CD4-positive, alpha-beta T cell treated with Interleukin-21 for 1 hour (primary cell): ENCODE measurements at regions not wholly inside any gene's neighbourhood (a gene's known extent, or its start where the extent isn't known, plus 50 kb on each side); places are given as distances from the start of the nearest gene placed in this dataset.

Experiments
- DNase-seq: peaks from one replicate; pipeline ENCODE4 v3.0.0-alpha.2; 2020

DNA sequence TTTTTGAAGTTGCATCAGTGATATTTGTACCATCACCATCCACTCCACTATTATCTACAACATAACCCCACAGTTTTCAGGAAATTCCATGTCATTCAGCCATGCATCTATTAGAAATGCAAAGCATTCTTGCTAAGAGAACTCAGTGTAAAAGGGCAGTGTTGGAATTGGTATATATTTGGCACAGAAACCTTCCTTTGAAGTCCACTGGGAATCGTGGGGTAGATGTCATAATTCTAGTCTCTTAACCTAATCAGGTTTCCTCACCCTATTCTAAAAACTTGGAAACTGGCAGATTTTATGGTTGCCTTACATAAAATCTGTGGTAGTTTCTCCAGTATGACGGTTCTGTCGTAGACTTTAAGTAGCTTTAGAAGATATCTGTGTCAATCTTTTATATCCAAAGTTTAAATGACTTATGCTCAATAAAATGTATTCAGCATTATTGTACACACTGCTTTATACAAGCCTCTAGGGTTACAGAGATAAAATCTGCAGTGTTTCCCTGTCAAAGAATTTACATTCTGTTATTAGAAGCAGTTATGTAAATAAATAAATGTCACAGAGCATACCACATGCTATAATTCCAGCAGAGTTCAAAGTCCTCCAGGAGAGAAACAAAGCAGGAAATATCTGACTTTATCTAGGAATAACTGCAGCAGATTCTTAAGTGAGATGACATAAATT is 704.4 kb upstream of the CELF2 start:
- no peak for DNase-seq

- DNase-seq = no peak
These were observed 703.0 kb upstream of the CELF2 start for GRCh38 chr10:10314626-10315025.

- no peak for DNase-seq
These were observed 701.7 kb upstream of the CELF2 start for GRCh38 chr10:10315989-10316388.

DNA sequence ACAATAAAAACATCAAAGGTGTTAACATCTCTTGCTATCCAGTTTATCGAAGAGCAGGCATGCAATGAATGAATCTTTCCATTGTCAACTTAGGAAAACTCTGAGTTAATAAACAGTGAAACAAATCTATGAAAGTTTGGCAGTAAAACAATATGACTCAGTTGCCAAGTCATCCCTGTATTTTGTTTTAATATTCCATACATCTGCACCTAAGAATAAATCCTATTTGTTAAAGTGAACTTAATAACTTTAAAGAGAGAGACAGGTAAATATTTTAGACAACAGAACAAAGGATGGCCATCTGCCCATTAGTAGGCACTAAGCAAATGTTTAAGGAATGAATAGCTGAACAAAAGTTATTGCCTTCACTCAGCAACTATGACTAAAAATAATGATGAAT is 700.5 kb upstream of the CELF2 start:
- no peak for DNase-seq

GRCh38 chr10:10318856-10319255 is 698.8 kb upstream of the CELF2 start:
- DNase-seq = no peak

DNA sequence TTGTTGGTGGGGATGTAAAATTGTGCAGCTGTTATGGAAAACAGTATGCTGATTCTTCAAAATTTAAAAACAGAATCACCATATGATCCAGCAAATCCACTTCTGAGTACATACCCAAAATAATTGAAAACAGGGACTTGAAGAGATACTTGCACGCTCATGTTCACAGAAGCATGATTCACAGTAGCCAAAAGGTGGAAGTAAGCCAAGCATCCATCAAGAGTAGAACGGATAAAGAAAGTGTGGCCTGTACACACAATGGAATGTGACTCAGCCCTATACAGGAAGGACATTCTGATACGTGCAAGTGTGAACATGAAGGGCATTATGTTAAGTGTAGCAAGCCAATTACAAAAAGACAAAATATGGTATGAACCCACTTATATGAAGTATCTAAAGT is 696.7 kb upstream of the CELF2 start:
- no peak for DNase-seq

DNA sequence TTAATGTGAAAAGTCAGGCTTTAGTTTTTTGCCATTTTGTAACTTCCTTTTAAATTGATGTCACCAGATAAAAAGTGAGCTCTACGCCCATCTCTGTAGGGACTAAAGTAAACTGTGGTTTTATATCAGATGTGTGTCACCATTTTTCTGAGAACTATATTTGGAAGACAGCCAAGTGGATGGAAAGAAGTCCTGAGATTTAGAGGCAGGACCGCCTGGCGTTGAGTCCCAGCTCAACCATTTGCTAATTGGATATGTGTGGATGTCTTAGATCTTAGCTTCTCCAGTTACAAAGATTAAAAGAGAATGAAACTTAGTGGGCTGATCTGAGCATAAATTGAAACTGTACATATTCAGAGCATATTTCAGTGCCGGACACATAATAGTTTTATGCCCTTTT is 691.6 kb upstream of the CELF2 start:
- no peak for DNase-seq

DNA sequence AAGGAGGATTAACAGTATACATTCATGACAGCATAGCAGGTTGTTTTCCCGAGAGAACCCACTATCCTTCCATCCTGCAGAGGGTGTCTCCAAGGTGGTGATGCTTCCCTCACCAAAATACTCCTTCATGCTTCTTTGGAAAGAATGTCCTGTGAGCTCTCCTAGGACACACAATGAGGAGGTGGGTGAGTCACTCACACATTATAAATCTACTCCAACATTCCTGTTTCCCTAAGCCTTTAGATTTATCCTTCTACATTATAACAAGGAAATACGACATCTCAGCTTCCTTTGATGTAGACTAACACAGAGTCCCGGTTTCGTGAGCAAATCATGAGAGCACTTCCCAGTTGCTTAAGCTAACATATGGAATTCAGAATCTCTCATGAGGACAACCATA is 689.7 kb upstream of the CELF2 start:
- no peak for DNase-seq

DNA sequence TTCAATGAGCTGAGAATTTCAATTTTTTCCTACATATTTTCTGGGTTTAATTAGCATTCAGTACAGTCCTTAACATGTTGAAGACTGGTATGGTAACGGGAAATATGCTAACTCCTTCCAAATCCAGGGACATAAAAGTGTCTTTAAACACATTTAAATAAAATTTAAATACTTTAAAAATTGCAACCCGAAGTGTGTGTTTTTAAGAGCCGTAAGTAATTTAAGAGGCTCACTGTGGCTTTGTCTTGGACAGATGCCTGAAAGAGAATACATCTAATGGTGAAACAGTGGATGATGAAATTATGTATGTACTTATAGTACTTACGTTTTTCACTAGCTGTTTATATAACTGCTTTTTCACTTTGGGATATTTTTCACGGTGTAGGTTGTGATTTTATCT is 687.3 kb upstream of the CELF2 start:
- DNase-seq = no peak

- no peak for DNase-seq
These were observed 684.9 kb upstream of the CELF2 start for GRCh38 chr10:10332786-10333185.

DNA sequence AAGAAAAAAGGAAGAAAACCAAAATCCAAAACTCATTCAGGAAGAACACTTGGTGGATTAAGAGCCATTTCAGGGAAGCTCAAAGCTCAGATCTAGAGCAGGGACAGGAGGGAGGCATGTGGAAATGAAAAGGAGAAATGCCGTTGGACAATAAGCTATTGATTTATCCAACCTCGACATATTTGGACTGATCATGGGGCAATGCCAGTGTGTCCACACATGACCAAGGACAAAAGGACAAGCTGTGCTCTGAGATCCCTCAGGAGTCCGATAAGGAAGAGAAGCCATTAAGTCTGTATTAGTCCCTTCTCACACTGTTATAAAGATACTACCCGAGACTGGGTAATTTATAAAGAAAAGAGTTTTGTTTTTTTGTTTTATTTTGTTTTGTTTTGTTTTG is 684.0 kb upstream of the CELF2 start:
- no peak for DNase-seq

DNA sequence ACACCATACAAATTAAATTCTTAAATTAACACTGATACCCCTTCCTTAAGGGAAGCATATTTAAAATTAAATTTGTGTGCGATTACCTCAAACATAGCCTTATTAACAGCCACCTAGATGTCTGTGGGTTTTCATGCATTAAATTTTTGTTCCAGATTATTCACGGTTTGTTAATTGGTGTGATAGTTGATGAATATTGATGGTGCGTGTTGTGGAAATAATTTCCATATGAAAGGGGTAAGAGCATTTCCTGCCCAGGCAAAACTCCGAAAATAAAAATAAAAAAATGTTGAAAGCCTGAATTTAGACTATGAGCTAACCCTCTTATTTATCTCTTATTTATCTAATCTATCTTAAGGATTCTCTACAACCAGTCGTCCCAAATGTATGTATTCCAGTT is 679.3 kb upstream of the CELF2 start:
- no peak for DNase-seq

DNA sequence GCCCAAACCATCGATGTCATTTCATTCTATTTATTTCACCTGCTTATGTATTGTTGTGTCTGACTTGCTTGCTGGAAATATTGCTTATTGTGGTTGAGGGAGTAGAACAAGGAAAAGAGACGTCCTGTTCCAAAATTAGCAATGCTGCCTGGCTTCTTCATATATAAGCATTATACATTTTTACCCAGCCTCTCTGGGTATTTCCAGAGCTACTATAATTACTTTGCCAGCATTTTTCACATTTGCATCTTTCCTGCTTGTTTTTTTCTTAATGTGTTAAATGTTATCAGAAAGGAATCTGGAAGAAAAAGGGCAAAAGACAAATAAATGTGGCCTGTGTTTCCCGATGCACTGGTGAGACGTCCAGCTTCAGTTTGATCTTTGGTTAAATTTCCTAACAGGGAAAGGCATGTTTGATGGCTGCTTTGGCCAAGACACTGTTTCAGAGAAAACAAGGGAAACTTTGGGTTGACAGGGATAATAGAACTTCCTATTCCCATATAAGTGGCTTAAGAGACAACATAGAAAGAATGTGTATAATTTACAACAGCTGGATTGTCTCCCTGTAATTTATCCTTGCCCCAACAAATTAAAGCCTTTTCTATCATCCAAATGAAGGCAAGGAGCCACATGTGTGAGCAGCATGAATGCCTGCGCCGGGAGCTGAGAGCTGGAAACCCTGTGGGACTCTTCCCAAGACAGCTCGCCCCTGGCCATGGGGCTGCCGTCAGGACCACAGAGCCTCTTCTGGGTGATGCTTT is 671.1 kb upstream of the CELF2 start:
- DNase-seq = no peak

- no peak for DNase-seq
These were observed 667.6 kb upstream of the CELF2 start for GRCh38 chr10:10350050-10350449.

GRCh38 chr10:10351451-10351850 is 666.2 kb upstream of the CELF2 start:
- DNase-seq = no peak

- DNase-seq = no peak
These were observed 664.3 kb upstream of the CELF2 start for GRCh38 chr10:10353326-10353868.

GRCh38 chr10:10359263-10359662 is 658.4 kb upstream of the CELF2 start:
- DNase-seq = no peak

- DNase-seq = no peak
These were observed 656.3 kb upstream of the CELF2 start for GRCh38 chr10:10361301-10361885.

GRCh38 chr10:10362800-10363199 is 654.9 kb upstream of the CELF2 start:
- no peak for DNase-seq

DNA sequence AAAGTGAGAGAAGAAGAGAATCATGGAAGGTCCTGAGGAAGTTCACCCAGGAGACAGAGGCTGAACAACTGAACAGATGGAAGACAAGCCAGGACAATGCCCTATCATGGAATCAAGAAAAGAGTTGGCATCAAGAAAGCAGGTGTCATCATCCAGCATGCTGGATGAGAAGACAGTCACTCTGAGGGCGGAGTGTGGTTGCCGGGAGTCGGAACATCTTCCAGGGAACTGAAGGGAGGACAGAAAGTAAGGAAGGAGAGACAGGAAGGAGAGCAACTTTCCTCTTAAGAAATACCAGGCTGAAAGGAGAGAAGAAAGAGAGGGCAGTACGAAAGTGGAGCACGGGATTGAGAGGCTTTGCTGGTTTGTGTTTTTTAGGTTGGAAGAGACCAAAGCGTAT is 654.5 kb upstream of the CELF2 start:
- DNase-seq = no peak

DNA sequence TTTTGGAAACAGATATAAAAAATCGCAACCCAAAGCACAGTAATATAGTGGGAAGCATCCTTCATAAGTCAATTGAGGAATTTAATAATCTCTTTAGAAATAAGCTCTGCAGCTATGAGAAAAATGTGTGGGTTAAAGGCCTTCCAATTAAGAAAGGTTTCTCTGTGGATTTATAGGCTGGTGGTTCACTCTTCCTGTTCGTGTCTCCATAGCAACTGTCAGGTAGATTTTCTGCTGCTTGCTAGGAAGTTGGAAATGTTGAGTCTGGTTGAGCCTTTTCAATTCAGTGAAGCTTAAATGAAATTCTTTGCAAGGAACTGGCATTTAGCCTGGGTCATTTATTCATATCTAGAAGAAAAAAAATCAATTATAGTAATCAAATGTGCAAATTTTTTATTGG is 652.8 kb upstream of the CELF2 start:
- DNase-seq = no peak

DNA sequence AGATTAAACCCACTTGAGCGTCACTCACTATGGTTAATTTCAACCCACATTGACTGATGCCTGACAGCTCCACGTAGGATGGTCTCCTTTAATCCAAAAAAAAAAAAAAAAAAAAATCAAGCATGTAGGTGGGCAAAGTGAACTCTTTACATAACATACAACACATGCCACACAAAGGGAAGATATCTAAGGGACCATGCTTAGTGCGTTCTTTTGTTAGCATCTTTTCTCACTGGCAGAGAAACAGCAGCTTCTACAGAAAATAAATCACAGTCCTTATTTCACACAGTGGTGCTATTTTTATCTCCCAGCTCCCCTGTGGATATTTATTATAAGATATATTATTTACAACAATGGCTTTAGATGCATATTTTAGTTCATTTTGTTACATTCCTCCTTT is 652.0 kb upstream of the CELF2 start:
- DNase-seq = no peak

DNA sequence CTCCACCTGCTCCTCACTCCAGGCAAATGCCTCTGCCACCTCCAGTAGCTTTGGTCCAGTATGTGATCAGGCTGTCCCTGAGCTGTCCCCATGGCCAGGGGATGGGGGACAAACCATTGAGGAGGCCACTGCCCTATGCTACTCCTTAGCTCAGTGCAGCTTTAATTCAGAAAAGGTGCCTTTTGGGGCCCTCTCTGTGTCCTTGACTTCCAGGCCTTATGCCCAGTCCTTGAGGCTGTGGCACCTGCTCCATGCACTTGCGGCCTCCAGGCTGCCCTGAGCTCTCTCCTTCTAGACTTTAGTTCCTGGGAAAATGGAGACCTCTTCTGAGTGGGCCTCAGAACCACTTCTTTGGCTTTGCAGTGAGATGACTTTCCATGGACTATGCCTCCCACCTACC is 650.8 kb upstream of the CELF2 start:
- DNase-seq = no peak

- DNase-seq = no peak
These were observed 650.4 kb upstream of the CELF2 start for GRCh38 chr10:10367264-10367663.
